HG03378 (cell line): ENCODE measurements at regions not wholly inside any gene's neighbourhood (a gene's known extent, or its start where the extent isn't known, plus 50 kb on each side); places are given as distances from the start of the nearest gene placed in this dataset.

Experiments
- ATAC-seq: cut with Tn5 transposase; IDR thresholded peaks from one replicate; pipeline ENCODE4 v1.9.1; 2021; ENCODE audit warnings: mild to moderate bottlenecking, moderate library complexity; ENCODE audit not compliant: unreplicated experiment

DNA sequence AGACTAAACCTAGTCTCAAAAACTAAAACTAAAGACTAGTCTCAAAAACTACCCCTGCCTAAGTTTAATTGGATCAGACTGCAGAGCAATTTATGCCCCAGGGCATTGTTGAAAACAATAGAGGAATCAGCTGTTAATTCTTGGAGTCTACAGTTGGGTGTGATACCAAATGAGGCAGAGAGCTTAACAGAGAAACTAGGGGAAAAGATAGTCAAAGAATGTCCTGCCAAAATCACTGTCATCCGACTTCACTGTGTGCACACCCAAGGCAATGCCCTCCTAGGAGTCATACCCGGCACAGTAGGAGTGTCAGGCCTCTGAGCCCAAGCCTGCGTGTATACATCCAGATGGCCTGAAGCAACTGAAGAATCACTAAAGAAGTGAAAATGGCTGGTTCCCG, 90.5 kb upstream of the TOMM7 start:
- no peak for ATAC-seq

DNA sequence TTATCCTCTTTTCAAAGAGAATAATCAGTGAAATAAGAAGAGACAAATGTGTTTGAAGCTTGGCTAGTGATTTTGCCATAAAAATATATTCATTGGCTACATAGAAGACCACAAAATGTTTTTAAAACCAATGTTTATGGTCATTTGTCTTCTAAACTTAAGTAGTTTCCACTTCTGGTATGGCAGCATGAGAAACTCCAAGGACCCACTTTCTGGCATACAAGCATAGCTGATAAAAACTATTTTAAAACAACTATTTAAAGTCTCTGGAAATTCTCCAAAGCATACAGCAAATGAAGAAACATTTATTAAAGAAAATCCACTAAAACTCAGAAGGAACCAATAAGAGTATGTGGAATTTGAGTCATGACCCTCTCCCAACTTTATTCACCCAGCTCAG, 89.2 kb upstream of the TOMM7 start:
- ATAC-seq, result no peak

DNA sequence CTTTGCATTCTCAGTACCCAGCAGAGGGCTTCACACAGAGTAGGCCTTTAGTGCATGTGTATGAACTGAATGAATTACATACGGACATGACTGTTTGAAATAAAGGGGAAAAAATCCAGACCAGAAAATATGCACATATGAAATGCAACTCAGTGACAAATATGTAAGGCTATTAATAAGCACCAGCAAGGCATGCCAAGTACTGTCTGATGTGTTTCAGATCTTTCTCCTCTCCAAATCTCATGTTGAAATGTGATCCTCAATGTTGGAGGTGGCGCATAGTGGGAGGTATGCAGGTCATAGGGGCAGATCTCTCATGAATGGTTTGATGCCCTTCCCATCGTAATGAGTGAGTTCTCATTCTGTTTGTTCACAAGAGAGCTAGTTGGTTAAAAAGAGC, 87.3 kb upstream of the TOMM7 start:
- no peak for ATAC-seq

DNA sequence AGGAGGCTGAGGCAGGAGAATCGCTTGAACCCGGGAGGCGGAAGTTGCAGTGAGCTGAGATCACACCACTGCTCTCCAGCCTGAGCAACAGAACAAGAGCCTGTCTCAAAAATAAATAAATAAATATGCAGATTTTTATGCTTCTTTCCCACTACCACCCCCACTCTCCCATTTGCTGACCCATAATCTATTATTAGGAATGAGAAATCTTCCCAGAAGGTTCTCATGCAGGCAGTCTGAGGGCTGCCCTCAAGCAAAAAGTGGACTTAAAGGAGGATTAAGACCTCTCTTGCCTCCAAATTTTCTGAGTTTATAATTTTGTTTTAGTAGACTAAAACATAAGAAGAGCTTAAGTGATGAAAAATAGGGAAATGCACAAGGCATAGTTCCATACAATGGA, 85.2 kb upstream of the TOMM7 start:
- ATAC-seq, result no peak

DNA sequence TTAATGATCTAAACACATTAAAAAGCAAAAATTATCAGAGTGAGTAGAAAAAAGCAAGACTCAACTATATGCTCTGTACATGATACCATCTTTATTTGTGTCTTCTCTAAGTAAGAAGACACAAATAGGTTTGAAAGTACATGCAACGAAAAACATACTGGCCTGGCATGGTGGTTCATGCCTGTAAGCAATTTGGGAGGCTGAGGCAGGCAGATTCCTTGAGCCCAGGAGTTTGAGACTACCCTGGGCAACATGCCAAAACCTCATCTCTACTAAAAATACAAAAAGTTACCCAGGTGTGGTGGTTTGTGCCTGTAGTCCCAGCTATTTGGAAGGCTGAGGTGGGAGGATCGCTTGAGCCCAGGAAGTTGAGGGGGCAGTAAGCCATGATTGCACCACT, 78.1 kb upstream of the TOMM7 start:
- no peak for ATAC-seq

DNA sequence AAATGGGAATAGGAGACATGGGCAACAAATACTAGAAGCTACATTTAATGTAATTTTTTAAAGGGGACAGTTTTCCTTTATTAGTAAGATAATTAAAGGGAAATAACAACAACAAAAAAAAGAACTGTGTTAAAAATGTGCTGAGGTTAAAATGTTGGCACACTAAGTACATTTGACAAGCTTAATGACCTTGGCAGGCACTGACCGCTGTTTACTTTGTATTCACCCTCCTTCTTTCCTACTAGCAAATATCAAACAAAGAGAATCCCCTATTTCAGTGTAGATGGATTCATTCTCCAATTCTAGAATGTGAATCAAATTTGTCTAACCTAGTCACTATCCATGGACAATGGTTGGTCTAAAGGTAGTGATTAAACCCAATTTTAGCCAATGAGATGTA, 77.5 kb upstream of the TOMM7 start:
- no peak for ATAC-seq

DNA sequence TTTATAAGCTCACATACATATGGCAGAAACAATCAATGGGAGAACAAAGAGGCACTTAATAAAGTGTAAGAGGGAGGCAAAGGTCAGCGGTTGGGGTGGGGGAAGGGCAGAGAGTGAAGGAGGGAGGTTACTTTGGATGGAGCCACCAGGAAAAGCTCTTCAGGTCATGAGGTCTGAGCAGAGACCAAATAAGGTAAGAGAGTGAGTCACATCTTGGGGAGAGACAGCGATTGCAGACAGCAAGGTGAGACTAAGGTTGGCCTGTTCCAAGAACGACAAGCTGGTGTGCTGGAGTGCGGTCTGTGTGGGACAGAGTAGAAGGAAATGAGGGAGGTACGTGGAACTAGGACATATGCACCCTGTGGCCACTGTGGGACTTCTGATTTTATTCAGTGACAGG, 74.3 kb upstream of the TOMM7 start:
- no peak for ATAC-seq

DNA sequence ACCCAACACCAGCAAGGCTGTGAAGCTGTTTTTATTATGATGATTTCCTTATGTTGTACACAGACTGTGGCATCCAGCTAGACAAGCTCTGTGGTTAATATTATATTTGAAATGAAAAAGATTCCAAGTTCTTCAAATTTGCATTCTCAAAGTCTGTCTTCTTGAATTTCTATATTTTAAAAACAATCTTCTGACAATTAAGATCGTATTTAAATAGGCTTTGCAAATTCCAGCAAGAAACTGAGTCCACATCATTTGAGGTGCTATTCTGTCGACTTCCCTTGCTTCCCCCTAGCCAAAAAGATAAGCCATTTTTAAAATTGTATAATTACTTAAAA, 73.1 kb upstream of the TOMM7 start:
- no peak for ATAC-seq

DNA sequence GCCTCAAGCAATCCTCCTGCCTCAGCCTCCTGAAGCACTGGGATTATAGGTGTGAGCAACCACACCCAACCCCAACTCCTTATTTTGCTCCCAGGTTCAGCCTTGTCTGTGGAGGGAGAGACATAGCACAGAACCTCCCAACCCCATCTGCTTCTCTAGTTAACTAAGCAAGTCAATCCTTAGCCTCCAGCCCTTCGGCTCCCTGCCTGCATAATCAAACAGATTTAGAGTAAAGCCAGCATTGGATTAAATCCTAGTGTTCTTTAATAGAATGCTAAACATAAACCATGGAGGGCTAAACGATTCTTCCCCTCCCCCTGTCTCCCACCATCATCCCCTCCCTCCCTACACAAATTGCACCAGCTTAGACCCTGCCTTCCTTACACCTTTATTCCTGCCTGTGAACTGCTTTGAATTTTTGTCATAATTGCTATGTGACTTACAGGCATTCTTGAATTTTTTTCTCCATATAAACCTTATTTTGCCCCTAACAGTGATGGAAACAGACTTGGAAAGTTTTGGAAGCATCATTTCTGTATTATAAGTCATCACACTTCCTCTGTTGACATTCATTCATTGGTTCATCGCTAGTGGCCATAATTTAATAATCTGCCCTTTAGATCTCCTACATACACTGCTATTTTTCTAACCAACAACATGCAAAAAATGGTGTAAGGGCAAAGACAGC, 72.6 kb upstream of the TOMM7 start:
- ATAC-seq, result no peak

DNA sequence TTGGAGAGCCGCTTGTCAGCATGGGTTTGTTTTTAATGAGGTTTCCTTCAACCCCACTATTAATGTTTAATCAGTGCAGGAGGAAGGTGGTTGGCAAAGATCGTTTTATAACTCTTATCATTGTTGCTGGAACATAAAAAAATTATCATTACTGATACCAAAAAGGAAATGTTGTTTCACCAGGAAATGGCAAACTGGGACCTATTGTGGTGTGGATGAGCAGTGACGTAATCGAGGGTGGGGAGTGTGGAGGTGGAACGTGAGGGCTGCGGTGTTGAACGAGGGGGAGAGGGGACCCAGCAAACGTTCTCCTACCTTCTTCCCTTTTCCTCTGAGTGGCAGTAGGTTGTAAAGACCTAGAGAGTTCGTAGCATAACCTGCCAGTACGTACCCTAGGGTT, 71.9 kb upstream of the TOMM7 start:
- no peak for ATAC-seq

DNA sequence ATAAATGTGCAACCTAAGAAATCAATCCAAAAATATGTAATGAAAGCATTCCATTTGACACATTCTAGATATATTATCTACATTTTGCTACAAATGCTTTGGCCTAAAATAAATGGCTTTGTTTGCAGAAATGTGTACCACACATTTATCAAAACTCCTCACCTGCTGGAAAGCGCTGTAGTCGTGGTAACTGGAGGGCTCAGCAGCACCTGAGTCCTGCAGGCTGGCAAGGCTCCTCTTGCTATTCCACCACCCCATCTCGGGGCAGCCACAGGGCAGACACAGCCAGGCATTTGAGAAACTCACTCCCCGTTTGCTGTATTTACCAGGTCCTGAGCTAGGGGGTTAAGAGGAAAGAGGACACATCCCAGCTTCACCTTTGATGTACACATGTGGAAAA, 68.1 kb upstream of the TOMM7 start:
- no peak for ATAC-seq

DNA sequence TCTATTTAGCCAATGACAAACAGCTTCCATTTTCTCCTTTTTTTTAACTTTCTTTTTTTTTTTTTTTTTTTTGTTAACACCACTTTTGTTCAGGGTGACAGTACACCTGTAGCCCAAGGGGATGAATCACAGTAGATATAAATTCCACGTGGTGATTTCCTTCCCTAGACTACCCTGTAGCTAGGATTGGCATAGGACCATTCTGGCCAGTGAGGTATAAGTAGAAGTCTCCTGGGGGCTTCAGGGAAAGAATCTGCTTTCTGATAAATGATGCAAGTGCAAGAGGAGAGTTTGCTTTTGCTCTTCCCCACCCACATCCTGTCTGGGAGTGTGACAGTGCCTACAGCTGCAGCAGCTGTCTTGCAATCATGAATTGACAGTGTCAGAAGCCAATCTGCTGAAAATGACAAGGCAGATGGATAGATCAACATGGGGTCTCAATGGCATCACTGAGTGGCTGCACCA, 63.2 kb upstream of the TOMM7 start:
- ATAC-seq, result peak; percentile 87

DNA sequence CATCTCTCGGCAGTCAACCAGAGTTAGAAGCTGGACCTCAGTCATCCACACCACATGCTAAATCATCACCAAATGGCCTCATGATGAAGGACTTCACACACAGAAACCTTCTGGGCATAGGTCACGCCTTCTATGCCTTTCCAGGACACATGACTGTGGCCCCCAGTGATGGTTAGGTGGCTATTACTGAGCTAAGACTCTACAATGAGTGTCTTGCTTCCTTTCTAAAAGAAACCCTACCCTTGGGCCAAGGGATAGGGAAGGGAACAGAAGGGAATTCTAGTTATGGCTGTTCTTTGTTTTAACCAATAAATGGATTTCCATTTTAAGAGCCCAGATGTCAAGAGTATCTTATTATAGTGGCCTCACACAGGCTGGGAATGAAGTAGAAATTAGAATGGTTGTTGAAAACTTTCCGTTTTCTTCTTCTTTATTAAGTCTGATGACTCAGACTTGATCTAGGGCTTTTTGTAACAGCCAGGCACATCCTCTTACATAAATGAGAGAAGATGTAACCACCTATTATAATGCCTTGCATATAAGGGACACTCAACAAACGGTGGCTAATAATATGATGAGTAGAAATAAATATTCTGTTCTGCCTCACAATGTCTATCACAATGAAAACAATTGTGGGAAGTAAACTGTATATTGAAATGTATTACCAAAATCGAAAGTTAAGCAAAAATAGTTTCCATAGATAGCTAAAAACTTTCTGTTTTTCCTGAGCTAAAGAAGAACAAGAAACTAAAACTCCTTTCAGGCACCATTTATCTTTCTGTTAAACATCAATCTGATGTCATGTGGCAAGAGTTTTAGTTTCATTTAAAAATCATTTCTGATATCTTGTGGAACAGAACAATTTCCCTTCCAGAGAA, 62.5 kb upstream of the TOMM7 start:
- peak; percentile 52 for ATAC-seq

DNA sequence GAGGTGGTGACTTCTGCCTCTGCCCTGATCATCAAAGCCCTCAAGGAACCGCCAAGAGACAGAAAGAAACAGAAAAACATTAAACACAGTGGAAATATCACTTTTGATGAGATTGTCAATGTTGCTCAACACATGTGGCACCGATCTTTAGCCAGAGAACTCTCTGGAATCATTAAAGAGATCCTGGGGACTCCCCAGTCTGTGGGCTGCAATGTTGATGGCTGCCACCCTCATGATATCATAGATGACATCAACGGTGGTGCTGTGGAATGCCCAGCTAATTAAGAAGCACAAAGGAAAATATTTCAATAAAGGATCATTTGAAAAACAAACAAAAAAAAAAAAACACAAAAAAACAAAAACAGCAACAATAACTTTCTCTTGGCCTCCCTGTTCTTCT, 59.5 kb upstream of the TOMM7 start:
- no peak for ATAC-seq

DNA sequence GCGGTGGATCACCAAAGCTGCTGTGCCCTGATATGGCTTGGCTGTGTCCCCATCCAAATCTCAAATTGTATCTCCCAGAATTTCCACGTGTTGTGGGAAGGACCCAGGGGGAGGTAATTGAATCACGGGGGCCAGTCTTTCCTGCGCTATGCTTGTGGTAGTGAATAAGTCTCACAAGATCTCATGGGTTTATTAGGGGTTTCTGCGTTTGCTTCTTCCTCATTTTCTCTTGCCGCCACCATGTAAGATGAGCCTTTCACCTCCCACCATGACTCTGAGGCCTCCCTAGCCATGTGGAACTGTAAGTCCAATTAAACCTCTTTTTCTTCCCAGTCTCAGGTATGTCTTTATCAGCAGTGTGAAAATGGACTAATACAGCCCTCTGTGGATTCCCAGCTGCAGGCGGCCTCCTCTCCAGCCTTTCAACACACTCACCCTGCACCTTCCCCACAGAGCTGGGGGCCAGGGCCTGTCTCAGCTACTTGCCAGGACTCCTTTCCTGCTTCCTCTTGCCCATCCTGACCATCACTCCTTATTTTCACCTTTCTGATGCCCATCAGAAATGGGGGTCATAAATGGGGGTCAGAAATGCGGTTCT, 57.2 kb upstream of the TOMM7 start:
- ATAC-seq, result no peak

DNA sequence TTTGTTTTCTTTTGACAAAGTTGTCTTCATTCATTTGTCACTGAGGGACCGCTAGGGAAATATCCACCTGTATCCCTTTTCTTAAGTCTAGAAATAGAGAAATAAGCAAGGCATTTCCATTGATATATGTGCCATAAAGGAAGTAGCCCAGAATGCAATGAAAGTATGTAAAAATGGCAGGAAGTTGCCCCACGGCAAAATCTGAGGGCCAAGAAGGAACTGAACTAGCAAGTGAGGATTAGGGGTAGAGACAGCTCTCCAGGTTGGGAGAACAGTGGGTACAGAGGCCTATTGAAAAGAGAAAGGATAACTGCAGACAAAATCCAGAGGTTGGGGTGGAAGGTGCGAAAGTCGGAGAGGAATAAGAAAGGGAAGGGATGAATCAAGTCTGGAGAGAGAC, 56.6 kb upstream of the TOMM7 start:
- no peak for ATAC-seq

DNA sequence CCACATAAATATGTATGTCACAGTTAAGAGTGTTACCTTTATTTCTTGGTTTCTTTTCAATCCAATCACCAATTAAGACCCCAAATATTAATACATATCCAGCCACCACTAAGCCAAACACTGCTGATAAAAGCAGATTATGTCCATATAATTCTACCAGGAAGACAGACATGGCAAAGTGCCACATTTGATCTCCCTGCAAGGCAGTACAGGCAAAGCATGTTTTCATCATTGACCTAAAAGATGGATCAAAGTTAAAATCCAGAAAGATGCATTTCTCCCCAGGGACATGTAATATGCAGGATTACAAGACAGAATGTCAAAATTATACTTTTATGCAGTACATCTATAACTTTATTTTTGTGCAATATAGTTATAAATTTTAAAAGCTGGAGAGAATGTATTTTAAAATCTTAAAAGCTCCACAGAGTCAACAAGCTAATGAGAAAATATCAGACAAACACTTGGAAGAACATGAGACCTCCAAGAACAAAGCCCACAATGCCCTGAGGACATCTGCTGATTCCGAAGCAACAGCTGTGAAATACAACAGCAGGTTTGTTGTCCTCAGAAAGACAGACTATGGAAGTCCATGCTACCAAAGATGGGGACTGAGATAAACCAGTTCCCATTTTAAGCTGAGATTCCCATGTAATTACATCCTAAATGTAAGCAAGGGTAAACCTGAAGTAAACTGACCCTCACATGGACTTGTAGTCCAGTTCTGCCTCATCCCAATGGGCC, 54.5 kb upstream of the TOMM7 start:
- no peak for ATAC-seq

DNA sequence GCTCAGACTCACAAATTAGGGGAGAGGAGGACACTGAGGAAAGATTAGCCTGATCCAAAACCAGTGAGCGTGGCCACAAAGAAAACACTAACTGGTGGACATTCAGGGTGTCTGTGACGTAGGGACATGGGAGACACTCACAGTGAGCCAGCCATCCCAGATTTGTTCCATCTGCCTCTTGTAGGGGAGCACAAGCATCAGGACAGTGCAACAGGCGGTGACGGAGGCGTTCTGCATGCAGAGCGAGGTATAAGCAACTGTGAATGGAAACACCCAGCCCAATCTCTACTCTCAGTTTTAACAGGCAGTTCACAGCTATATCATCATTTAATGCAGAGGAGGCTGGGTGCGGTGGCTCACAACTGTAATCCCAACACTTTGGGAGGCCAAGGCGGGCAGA, 52.8 kb upstream of the TOMM7 start:
- no peak for ATAC-seq

DNA sequence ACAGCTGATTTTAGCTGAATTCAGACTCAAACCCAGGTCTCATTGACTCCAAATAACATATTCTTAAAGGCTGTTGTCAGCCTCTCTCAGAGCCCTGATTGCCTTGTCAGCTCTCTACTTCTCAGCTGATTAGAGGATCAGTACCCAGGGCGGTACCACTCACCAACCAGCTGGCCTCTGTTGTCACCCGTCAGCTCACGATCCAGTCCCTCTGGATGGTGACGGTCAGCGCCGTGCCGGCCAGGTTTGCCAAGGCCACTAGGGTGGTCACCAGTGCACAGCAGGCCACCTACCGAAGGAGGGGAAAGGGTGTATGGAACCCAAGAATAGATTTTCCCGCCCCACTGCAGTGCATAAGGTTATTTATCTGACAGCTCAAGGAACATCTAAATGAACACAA, 52.3 kb upstream of the TOMM7 start:
- ATAC-seq, result no peak
